GM12878 (cell line): ENCODE measurements at regions not wholly inside any gene's neighbourhood (a gene's known extent, or its start where the extent isn't known, plus 50 kb on each side); places are given as distances from the start of the nearest gene placed in this dataset.

Experiments
- ATF7 ChIP-seq: fragments of 450-650 bp; IDR thresholded peaks from 2 replicates; pipeline ENCODE4 v1.6.1; 2016; ENCODE audit warnings: low read depth, mild to moderate bottlenecking
- POLR2A ChIP-seq: IDR thresholded peaks from 2 replicates; pipeline ENCODE4 v1.6.1; 2011; ENCODE audit warnings: low read depth, mild to moderate bottlenecking, low read length
- RAD21 ChIP-seq: IDR thresholded peaks from 2 replicates; pipeline ENCODE4 v1.6.1; 2011; ENCODE audit warnings: mild to moderate bottlenecking, low read depth, low read length, moderate library complexity; ENCODE audit not compliant: insufficient read depth
- TCF3 ChIP-seq: IDR thresholded peaks from 2 replicates; pipeline ENCODE4 v1.6.1; 2012; ENCODE audit warnings: low read depth, mild to moderate bottlenecking, low read length, borderline replicate concordance; ENCODE audit not compliant: insufficient read depth
- TF ChIP-seq, protein P1 (sequence below): fragments of 450-650 bp; IDR thresholded peaks from 2 replicates; pipeline ENCODE4 v1.6.1; 2017; ENCODE audit warnings: mild to moderate bottlenecking, low read depth, inconsistent platforms; ENCODE audit not compliant: poor library complexity, severe bottlenecking
- TF ChIP-seq, protein P2 (sequence below), 3 experiments: IDR thresholded peaks in 2 of 3; conservative IDR thresholded peaks in 1 of 3; 2 replicates each; pipeline ENCODE4 v1.5.1; 2011; ENCODE audit warnings: low read depth in 3 of 3, low read length in 3 of 3, mild to moderate bottlenecking in 3 of 3, control low read depth in 2 of 3, moderate library complexity in 2 of 3, inconsistent platforms in 1 of 3, mixed read lengths in 1 of 3; ENCODE audit not compliant: control insufficient read depth in 2 of 3, insufficient read depth in 1 of 3; ENCODE audit errors: extremely low read depth in 1 of 3
- TF ChIP-seq, protein P3 (sequence below): fragments of 450-650 bp; IDR thresholded peaks from 2 replicates; pipeline ENCODE4 v1.6.1; 2016; ENCODE audit warnings: mild to moderate bottlenecking

DNA sequence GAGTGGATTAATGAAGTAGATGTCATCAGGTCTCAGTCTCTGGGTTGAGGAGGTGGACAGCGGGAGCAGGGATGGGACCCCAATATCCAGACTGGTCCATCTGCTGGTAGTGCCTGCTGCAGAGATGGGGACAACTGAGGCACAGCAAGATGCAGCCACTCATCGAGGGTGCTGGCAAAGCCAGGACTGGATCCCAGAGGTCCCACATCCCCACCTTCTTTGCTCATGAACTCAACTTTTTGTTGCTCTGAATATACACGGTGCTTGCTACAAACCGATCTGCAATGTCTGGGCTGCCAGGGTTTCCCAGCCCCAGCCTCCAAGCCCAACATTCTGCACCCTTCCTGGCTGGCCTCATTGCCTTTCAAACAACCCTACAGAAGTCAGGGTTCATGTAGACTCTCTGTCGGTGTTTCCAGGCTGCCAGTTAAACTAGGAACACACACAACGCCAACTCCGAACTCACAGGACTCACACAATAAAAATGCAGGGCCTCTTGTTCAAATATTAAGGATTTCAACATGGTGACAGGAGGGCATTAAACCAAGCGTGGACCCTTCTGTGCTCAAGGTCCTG lies 168.2 kb downstream of the MN1 start:
- TF ChIP-seq, protein P1, sequence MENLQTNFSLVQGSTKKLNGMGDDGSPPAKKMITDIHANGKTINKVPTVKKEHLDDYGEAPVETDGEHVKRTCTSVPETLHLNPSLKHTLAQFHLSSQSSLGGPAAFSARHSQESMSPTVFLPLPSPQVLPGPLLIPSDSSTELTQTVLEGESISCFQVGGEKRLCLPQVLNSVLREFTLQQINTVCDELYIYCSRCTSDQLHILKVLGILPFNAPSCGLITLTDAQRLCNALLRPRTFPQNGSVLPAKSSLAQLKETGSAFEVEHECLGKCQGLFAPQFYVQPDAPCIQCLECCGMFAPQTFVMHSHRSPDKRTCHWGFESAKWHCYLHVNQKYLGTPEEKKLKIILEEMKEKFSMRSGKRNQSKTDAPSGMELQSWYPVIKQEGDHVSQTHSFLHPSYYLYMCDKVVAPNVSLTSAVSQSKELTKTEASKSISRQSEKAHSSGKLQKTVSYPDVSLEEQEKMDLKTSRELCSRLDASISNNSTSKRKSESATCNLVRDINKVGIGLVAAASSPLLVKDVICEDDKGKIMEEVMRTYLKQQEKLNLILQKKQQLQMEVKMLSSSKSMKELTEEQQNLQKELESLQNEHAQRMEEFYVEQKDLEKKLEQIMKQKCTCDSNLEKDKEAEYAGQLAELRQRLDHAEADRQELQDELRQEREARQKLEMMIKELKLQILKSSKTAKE, result no peak
- TF ChIP-seq, protein P2, sequence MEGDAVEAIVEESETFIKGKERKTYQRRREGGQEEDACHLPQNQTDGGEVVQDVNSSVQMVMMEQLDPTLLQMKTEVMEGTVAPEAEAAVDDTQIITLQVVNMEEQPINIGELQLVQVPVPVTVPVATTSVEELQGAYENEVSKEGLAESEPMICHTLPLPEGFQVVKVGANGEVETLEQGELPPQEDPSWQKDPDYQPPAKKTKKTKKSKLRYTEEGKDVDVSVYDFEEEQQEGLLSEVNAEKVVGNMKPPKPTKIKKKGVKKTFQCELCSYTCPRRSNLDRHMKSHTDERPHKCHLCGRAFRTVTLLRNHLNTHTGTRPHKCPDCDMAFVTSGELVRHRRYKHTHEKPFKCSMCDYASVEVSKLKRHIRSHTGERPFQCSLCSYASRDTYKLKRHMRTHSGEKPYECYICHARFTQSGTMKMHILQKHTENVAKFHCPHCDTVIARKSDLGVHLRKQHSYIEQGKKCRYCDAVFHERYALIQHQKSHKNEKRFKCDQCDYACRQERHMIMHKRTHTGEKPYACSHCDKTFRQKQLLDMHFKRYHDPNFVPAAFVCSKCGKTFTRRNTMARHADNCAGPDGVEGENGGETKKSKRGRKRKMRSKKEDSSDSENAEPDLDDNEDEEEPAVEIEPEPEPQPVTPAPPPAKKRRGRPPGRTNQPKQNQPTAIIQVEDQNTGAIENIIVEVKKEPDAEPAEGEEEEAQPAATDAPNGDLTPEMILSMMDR (IDR thresholded peaks at IDR 0.05 in 2 of 3, conservative IDR thresholded peaks at IDR 0.05 in 1 of 3; ENCODE audit: control insufficient read depth in 2 of 3, extremely low read depth in 1 of 3, insufficient read depth in 1 of 3, low read depth in 3 of 3, low read length in 3 of 3), result no peak
- no peak for TF ChIP-seq POLR2A
- TF ChIP-seq RAD21, result no peak
- TF ChIP-seq TCF3, result no peak
- TF ChIP-seq, protein P3, sequence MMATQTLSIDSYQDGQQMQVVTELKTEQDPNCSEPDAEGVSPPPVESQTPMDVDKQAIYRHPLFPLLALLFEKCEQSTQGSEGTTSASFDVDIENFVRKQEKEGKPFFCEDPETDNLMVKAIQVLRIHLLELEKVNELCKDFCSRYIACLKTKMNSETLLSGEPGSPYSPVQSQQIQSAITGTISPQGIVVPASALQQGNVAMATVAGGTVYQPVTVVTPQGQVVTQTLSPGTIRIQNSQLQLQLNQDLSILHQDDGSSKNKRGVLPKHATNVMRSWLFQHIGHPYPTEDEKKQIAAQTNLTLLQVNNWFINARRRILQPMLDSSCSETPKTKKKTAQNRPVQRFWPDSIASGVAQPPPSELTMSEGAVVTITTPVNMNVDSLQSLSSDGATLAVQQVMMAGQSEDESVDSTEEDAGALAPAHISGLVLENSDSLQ, result no peak
- TF ChIP-seq ATF7, result no peak
